Right hindlimb (tissue), 1 donor: ENCODE measurements at regions not wholly inside any gene's neighbourhood (a gene's known extent, or its start where the extent isn't known, plus 50 kb on each side); places are given as distances from the start of the nearest gene placed in this dataset.

ENCODE experiments used
- DNase-seq: peaks from one replicate; pipeline ENCODE4 v3.0.0-alpha.2; 2018

GRCh38 chr3:177550667-177551066 lies 353.4 kb upstream of the TBL1XR1 start:
- DNase-seq: no peak

GRCh38 chr3:177551431-177551836 lies 354.2 kb upstream of the TBL1XR1 start:
- DNase-seq: no peak

- no peak for DNase-seq
These were observed 354.8 kb upstream of the TBL1XR1 start for GRCh38 chr3:177552051-177552450.

- no peak for DNase-seq
These were observed 355.7 kb upstream of the TBL1XR1 start for GRCh38 chr3:177553012-177553411.

GRCh38 chr3:177553579-177553978 lies 356.3 kb upstream of the TBL1XR1 start:
- DNase-seq: no peak

GRCh38 chr3:177554895-177555759 lies 357.8 kb upstream of the TBL1XR1 start:
- DNase-seq: no peak

- DNase-seq: no peak
These were observed 360.3 kb upstream of the TBL1XR1 start for GRCh38 chr3:177557548-177557947.

GRCh38 chr3:177561365-177561764 lies 364.1 kb upstream of the TBL1XR1 start:
- DNase-seq: no peak

GRCh38 chr3:177561769-177562392 lies 364.6 kb upstream of the TBL1XR1 start:
- DNase-seq: no peak

- DNase-seq: no peak
These were observed 366.0 kb upstream of the TBL1XR1 start for GRCh38 chr3:177563243-177563780.

- no peak for DNase-seq
These were observed 366.5 kb upstream of the TBL1XR1 start for GRCh38 chr3:177563792-177564191.

- no peak for DNase-seq
These were observed 368.7 kb upstream of the TBL1XR1 start for GRCh38 chr3:177565981-177566380.

- no peak for DNase-seq
These were observed 370.6 kb upstream of the TBL1XR1 start for GRCh38 chr3:177567833-177568232.

- DNase-seq: no peak
These were observed 371.9 kb upstream of the TBL1XR1 start for GRCh38 chr3:177569193-177569592.

- no peak for DNase-seq
These were observed 372.8 kb upstream of the TBL1XR1 start for GRCh38 chr3:177569875-177570657.

GRCh38 chr3:177571271-177571943 lies 374.1 kb upstream of the TBL1XR1 start:
- DNase-seq: no peak

- DNase-seq: no peak
These were observed 374.6 kb upstream of the TBL1XR1 start for GRCh38 chr3:177571944-177572315.

GRCh38 chr3:177574222-177574856 lies 377.1 kb upstream of the TBL1XR1 start:
- DNase-seq: no peak

GRCh38 chr3:177576746-177577145 lies 379.5 kb upstream of the TBL1XR1 start:
- no peak for DNase-seq

GRCh38 chr3:177578488-177578887 lies 381.2 kb upstream of the TBL1XR1 start:
- no peak for DNase-seq

GRCh38 chr3:177579419-177579818 lies 382.1 kb upstream of the TBL1XR1 start:
- no peak for DNase-seq

- DNase-seq: no peak
These were observed 383.2 kb upstream of the TBL1XR1 start for GRCh38 chr3:177580437-177580836.
